Sigmoid colon (tissue), 6 donors: ENCODE measurements at regions not wholly inside any gene's neighbourhood (a gene's known extent, or its start where the extent isn't known, plus 50 kb on each side); places are given as distances from the start of the nearest gene placed in this dataset.

Experiments
- DNase-seq: peaks from one replicate; pipeline ENCODE4 v3.0.0-alpha.2; 2019
- H3K27ac ChIP-seq, 4 donors: fragments of 200-600 bp; sonication (generic); one replicate each; pipeline ENCODE4 v1.5.1; 2016 to 2019; ENCODE audit warnings: mild to moderate bottlenecking in 1 of 4
- H3K27me3 ChIP-seq, 3 donors: fragments of 200-600 bp; sonication (generic); one replicate each; pipeline ENCODE4 v1.5.1; 2019; ENCODE audit warnings: mild to moderate bottlenecking in 1 of 3
- H3K36me3 ChIP-seq, 4 donors: fragments of 200-600 bp; sonication (generic); one replicate each; pipeline ENCODE4 v1.5.1; 2016 to 2019
- H3K4me1 ChIP-seq, 4 donors: fragments of 200-600 bp; sonication (generic); one replicate each; pipeline ENCODE4 v1.5.1; 2017 to 2019
- H3K4me3 ChIP-seq, 4 donors: fragments of 200-600 bp; sonication (generic); one replicate each; pipeline ENCODE4 v1.5.1; 2017 to 2019; ENCODE audit warnings: mild to moderate bottlenecking in 2 of 4, moderate library complexity in 1 of 4
- H3K9me3 ChIP-seq, 4 donors: fragments of 200-600 bp in 3 of 4; sonication (generic) in 3 of 4; one replicate each; pipeline versions ENCODE4 v1.5.1 to v1.6.1; 2013 to 2019
- EP300 ChIP-seq, 4 donors: sonication (generic); formaldehyde crosslinking; IDR thresholded peaks; one replicate each; pipeline ENCODE4 v1.6.1; 2017; ENCODE audit warnings: antibody characterized with exemption in 4 of 4
- POLR2A ChIP-seq, 2 donors: fragments of 450-650 bp; IDR thresholded peaks; one replicate each; pipeline ENCODE4 v1.6.1; 2016; ENCODE audit warnings: antibody characterized with exemption in 2 of 2, mild to moderate bottlenecking in 2 of 2, moderate library complexity in 2 of 2
- POLR2AphosphoS5 ChIP-seq, 4 donors: sonication (generic); formaldehyde crosslinking; IDR thresholded peaks; one replicate each; pipeline ENCODE4 v1.6.1; 2017; ENCODE audit warnings: antibody characterized with exemption in 4 of 4
- WGBS, 2 donors: extraction: QIAGEN DNeasy Blood & Tissue Kit; methylation state at CpG; one replicate each; pipeline ENCODE4 v1.1.7; 2013; 5-methylcytosine and 5-hydroxymethylcytosine counted together
- intact Hi-C: fragments of 100-400 bp; cut with DNase I; formaldehyde crosslinking; loops from one replicate; pipeline ENCODE4 v1.15.1; 2023
- TF ChIP-seq, protein P1 (sequence below), 4 experiments: fragments of 450-650 bp in 3 of 4; fragments of 200-600 bp in 1 of 4; IDR thresholded peaks; one replicate each; pipeline ENCODE4 v1.5.1; 2016 to 2019; ENCODE audit warnings: antibody characterized with exemption in 4 of 4, mild to moderate bottlenecking in 3 of 4, moderate library complexity in 2 of 4
- donor health status: healthy with polysubstance abuse.
- donor health status: healthy.

DNA sequence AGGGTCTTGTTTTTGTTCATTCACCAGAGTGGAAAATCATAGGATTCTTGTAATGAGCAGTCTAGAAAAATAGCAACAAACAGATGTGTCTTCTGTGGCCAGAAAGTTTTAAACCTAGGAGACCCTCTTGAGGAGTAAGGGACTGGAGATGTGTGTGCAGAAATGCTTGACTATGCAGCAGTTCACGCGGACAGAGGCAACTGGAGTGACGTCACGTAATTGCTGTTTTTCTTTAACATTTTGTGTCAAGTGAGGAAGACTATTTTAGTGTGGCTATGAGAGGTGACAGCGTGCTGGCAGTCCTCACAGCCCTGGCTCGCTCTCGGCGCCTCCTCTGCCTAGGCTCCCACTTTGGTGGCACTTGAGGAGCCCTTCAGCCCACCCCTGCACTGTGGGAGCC lies 163.1 kb upstream of the PTCH1 start:
- no peak for DNase-seq
- intact Hi-C loops = no loop called here
- Histone ChIP-seq H3K27ac (no peak overlapping the region), H3K4me3 (no peak overlapping the region), H3K36me3 (no peaks in the 10 kb centered on the region), H3K9me3 (no peaks in the 10 kb centered on the region), H3K4me1 (no peaks in the 10 kb centered on the region), H3K27me3 (no peaks in the 10 kb centered on the region)
- TF ChIP-seq POLR2AphosphoS5 (IDR thresholded peaks at IDR 0.05) = no peak
- TF ChIP-seq EP300 (IDR thresholded peaks at IDR 0.05) = no peak
- TF ChIP-seq, protein P1, sequence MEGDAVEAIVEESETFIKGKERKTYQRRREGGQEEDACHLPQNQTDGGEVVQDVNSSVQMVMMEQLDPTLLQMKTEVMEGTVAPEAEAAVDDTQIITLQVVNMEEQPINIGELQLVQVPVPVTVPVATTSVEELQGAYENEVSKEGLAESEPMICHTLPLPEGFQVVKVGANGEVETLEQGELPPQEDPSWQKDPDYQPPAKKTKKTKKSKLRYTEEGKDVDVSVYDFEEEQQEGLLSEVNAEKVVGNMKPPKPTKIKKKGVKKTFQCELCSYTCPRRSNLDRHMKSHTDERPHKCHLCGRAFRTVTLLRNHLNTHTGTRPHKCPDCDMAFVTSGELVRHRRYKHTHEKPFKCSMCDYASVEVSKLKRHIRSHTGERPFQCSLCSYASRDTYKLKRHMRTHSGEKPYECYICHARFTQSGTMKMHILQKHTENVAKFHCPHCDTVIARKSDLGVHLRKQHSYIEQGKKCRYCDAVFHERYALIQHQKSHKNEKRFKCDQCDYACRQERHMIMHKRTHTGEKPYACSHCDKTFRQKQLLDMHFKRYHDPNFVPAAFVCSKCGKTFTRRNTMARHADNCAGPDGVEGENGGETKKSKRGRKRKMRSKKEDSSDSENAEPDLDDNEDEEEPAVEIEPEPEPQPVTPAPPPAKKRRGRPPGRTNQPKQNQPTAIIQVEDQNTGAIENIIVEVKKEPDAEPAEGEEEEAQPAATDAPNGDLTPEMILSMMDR (IDR thresholded peaks at IDR 0.05) = no peak
- no peak for TF ChIP-seq POLR2A (IDR thresholded peaks at IDR 0.05)
- 94 to 95% methylated on average over 8 of the region's 8 CpGs for WGBS, 2 donors

DNA sequence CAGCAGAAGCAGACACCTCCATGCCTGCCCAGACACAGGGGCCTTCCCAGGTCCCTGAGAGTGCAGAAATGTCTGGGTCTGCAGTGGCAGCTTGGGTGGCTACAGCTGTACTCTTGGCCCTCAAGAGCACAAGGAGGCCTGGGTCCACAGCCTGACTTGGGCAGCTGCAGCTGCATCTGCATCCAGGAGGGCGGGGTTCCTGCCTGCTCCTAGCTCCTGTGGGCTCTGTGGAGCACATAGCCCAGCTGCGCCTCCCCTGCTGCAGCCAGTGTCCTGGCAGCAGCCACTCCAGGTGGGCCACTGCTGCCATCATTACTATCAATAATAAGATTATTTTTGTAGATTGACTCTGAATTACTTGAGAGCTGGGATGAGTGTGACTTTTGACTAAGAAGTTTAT lies 162.0 kb upstream of the PTCH1 start:
- TF ChIP-seq, protein P1 (IDR thresholded peaks at IDR 0.05) = no peak
- TF ChIP-seq POLR2A (IDR thresholded peaks at IDR 0.05) = no peak
- TF ChIP-seq POLR2AphosphoS5 (IDR thresholded peaks at IDR 0.05) = no peak
- TF ChIP-seq EP300 (IDR thresholded peaks at IDR 0.05) = no peak
- WGBS, 2 donors = 89 to 91% methylated on average over 2 of the region's 2 CpGs
- intact Hi-C loops = no loop called here
- Histone ChIP-seq H3K27ac (no peak overlapping the region), H3K4me3 (no peak overlapping the region), H3K27me3 (no peaks in the 10 kb centered on the region), H3K9me3 (no peaks in the 10 kb centered on the region), H3K36me3 (no peaks in the 10 kb centered on the region), H3K4me1 (no peaks in the 10 kb centered on the region)
- no peak for DNase-seq

- intact Hi-C loops = no loop called here
- no peak for DNase-seq
- H3K4me1 ChIP-seq = no peaks in the 10 kb centered on the region
- no peak overlapping the region for H3K4me3 ChIP-seq
- whole genome bisulfite sequencing, 2 donors = 89 to 94% methylated on average over 15 of the region's 15 CpGs
- H3K36me3 ChIP-seq = no peaks in the 10 kb centered on the region
- H3K27me3 ChIP-seq = no peaks in the 10 kb centered on the region
- no peak overlapping the region for H3K27ac ChIP-seq
- no peaks in the 10 kb centered on the region for H3K9me3 ChIP-seq
- no peak for TF ChIP-seq POLR2A (IDR thresholded peaks at IDR 0.05)
- TF ChIP-seq EP300 (IDR thresholded peaks at IDR 0.05) = no peak
- no peak for TF ChIP-seq POLR2AphosphoS5 (IDR thresholded peaks at IDR 0.05)
Observed at GRCh38 chr9:95670122-95670521, 153.4 kb upstream of the PTCH1 start.

- Histone ChIP-seq H3K4me3 (no peak overlapping the region), H3K36me3 (no peaks in the 10 kb centered on the region), H3K4me1 (no peaks in the 10 kb centered on the region), H3K27me3 (no peaks in the 10 kb centered on the region), H3K27ac (no peak overlapping the region), H3K9me3 (no peaks in the 10 kb centered on the region)
- no peak for TF ChIP-seq POLR2A (IDR thresholded peaks at IDR 0.05)
- TF ChIP-seq POLR2AphosphoS5 (IDR thresholded peaks at IDR 0.05) = no peak
- TF ChIP-seq, protein P1 (IDR thresholded peaks at IDR 0.05) = no peak
- TF ChIP-seq EP300 (IDR thresholded peaks at IDR 0.05) = no peak
- WGBS, 2 donors = 83 to 87% methylated on average over 7 of the region's 7 CpGs
- DNase-seq = no peak
- intact Hi-C loops = no loop called here
Observed at GRCh38 chr9:95669253-95669652, 152.5 kb upstream of the PTCH1 start.

DNA sequence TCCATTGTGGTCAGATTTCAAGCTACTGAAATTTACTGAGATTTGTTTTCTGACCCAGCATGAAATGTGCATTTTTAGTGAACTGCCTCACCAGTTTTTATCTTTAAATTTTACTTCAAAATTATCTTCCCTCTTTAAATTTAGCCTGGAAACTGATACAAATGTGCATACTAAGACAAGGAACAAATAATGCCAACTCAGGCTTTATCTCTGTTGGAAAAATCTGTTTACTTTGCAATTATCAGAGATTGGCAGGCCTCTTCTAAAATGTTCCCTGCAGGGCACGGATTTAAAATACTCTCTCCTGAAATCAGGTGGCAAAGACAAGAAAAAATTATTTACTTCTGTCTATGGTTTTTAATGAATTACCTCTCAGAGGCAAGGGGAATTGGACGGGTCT lies 151.0 kb upstream of the PTCH1 start:
- no peak for DNase-seq
- Histone ChIP-seq H3K9me3 (no peaks in the 10 kb centered on the region), H3K4me3 (no peak overlapping the region), H3K27me3 (no peaks in the 10 kb centered on the region), H3K4me1 (no peaks in the 10 kb centered on the region), H3K27ac (no peak overlapping the region), H3K36me3 (no peaks in the 10 kb centered on the region)
- TF ChIP-seq, protein P1 (IDR thresholded peaks at IDR 0.05) = no peak
- TF ChIP-seq POLR2A (IDR thresholded peaks at IDR 0.05) = no peak
- no peak for TF ChIP-seq EP300 (IDR thresholded peaks at IDR 0.05)
- TF ChIP-seq POLR2AphosphoS5 (IDR thresholded peaks at IDR 0.05) = no peak
- intact Hi-C loops = no loop called here
- WGBS, 2 donors = 50 to 72% methylated on average over 2 of the region's 2 CpGs
